GM10266 (cell line): ENCODE measurements at regions not wholly inside any gene's neighbourhood (a gene's known extent, or its start where the extent isn't known, plus 50 kb on each side); places are given as distances from the start of the nearest gene placed in this dataset.
"Not testable (repeated sequence)": the region's sequence is repeated elsewhere in the genome, so short reads cannot be mapped to it uniquely, and the experiment has no call there.

Experiments used
- DNase-seq: peaks from one replicate; pipeline ENCODE4 v3.0.0; 2012; ENCODE audit errors: extremely low spot score
- TF ChIP-seq, protein P1 (sequence below): IDR thresholded peaks from 2 replicates; pipeline ENCODE4 v1.5.1; 2012; ENCODE audit warnings: mild to moderate bottlenecking, low read depth; ENCODE audit not compliant: control insufficient read depth, insufficient read depth; ENCODE audit errors: missing control alignments

DNA sequence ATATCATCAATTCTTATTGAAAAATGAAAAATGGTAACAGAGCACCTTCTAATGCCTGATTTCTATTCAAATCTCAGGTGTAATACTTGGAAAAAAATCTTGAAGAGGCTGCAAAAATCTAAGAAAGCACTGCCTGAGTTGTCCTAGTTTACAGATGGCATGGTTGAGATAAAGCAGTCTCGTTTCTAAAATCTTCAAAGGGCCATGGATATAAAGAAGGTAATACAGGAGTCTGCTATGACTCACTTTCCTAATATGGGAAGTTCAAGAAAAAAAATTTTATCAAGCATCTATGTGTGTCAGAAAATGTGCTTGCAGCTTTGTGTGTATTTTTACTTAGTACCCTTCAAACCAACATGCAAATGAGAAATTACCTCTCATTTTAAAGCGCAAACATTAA lies 163.3 kb downstream of the DMAC1 start:
- no peak for DNase-seq
- TF ChIP-seq, protein P1, sequence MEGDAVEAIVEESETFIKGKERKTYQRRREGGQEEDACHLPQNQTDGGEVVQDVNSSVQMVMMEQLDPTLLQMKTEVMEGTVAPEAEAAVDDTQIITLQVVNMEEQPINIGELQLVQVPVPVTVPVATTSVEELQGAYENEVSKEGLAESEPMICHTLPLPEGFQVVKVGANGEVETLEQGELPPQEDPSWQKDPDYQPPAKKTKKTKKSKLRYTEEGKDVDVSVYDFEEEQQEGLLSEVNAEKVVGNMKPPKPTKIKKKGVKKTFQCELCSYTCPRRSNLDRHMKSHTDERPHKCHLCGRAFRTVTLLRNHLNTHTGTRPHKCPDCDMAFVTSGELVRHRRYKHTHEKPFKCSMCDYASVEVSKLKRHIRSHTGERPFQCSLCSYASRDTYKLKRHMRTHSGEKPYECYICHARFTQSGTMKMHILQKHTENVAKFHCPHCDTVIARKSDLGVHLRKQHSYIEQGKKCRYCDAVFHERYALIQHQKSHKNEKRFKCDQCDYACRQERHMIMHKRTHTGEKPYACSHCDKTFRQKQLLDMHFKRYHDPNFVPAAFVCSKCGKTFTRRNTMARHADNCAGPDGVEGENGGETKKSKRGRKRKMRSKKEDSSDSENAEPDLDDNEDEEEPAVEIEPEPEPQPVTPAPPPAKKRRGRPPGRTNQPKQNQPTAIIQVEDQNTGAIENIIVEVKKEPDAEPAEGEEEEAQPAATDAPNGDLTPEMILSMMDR = no peak

DNA sequence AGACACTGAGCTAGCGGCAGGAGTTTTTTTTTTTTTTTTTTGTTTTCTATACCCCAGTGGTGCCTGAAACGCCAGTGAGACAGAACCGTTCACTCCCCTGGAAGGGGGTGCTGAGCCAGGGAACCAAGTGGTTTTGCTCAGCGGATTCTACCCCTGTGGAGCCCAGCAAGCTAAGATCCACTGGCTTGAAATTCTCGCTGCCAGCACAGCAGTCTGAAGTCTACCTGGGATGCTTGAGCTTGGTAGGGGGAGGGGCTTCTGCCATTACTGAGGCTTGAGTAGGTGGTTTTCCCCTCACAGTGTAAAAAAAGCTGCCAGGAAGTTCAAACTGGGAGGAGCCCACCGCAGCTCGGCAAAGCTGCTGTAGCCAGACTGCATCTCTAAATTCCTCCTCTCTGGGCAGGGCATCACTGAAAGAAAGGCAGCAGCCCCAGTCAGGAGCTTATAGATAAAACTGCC lies 173.0 kb downstream of the DMAC1 start:
- not testable (repeated sequence) for DNase-seq

DNA sequence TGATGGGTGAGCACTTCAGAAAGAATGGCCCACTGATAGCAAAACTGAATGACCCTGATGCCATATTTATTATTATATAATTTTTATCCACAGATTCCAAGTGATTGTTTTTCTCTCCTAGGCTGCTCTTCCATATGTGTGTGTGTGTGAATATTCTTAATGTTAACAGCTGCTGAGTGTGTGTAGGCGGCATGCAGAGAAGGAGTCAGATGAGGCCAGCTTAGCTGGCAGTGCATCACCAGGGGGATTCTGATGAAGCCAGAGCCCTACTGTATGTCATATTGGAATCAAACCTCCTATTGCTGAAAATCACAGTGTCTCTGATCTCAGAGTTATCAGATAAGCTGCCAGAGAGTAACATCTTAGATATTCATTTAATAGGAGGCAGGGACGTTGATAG lies 177.1 kb downstream of the DMAC1 start:
- TF ChIP-seq, protein P1 = no peak
- DNase-seq = no peak

GRCh38 chr9:7615344-7615743 lies 184.2 kb downstream of the DMAC1 start:
- TF ChIP-seq, protein P1 = no peak
- DNase-seq = no peak

- no peak for DNase-seq
- TF ChIP-seq, protein P1 = no peak
Observed at GRCh38 chr9:7613931-7614330, 185.6 kb downstream of the DMAC1 start.

DNA sequence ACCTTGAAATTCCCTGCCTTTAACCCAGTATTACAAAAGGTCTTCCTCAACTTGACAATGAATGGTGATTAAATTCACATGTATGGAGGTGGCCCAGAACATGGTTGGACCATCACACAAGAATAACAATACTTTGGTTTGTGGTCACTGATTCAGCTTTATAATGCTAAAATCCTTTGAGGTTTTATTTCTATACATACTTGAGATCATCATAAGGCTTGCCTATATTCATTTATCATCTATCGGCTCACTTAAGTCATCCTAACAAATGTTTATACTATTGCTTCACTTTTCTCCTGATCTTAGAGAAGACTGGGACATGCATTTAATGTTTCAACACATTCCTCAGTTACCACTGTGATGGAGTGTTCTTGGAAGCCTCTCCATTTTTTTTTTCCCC lies 191.3 kb downstream of the DMAC1 start:
- DNase-seq = no peak

DNA sequence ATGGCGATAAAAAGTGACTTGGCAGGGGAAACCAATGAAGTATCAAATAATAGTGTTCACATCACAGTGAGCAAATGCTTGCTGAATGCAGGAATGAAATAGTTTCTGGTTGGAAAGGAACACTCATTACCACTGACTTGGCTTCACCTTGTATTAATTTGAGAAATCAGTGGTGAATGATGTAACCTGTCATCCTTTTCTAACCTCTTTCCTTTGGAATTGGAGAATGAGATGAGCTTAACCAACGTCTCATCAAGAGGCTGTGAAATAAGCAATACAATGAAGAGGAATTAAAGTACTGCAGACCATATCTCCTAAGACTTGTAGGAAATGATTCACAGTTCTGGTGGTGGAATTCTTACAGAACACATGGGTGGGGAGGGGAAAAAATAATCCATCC lies 192.2 kb downstream of the DMAC1 start:
- DNase-seq = no peak

More for the DNA sequence above, 191.3 kb downstream of the DMAC1 start:
- TF ChIP-seq, protein P1 = no peak

DNA sequence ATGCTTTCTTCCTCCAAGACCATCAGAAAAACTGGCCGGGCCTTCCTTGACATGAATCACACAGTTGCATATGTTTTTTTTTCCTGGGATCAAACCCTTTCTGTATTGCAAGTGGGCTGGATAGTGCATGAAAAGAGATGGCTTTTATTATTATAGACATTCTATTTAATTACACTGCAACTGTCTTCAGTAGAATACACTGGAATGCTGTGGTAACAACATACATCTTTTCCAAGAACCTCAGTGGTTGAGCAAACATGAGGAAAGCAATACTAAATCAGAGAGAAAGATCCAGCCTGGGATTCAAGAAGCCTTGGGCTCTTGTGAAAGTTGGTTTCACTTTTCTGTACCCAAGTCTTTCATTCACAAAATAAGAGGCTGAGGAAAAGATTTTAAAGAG lies 193.0 kb downstream of the DMAC1 start:
- DNase-seq = no peak
- TF ChIP-seq, protein P1 = no peak

More for the DNA sequence above, 192.2 kb downstream of the DMAC1 start:
- TF ChIP-seq, protein P1 = no peak
